Tibial artery (tissue), 4 donors: ENCODE measurements at regions not wholly inside any gene's neighbourhood (a gene's known extent, or its start where the extent isn't known, plus 50 kb on each side); places are given as distances from the start of the nearest gene placed in this dataset.

Source experiments
- DNase-seq, 2 donors: peaks; one replicate each; pipeline ENCODE4 v3.0.0-alpha.2; 2019
- H3K27ac ChIP-seq, 2 donors: fragments of 200-600 bp; sonication (generic) in 1 of 2; 1 replicate in 1 of 2; 2 replicates in 1 of 2; pipeline ENCODE4 v1.5.1; 2018 to 2019; ENCODE audit warnings: mild to moderate bottlenecking in 1 of 2
- H3K27me3 ChIP-seq, 2 donors: fragments of 200-600 bp; sonication (generic) in 1 of 2; one replicate each; pipeline versions ENCODE4 v1.5.1 to v1.6.0; 2016 to 2019
- H3K36me3 ChIP-seq, 3 donors: fragments of 200-600 bp; sonication (generic) in 2 of 3; one replicate each; pipeline ENCODE4 v1.5.1; 2016 to 2019; ENCODE audit warnings: mild to moderate bottlenecking in 2 of 3
- H3K4me1 ChIP-seq, 4 donors: fragments of 200-600 bp; sonication (generic) in 2 of 4; 1 replicate in 3 of 4; 2 replicates in 1 of 4; pipeline ENCODE4 v1.5.1; 2016 to 2019
- H3K4me3 ChIP-seq, 2 donors: fragments of 200-600 bp; sonication (generic) in 1 of 2; 1 replicate in 1 of 2; 2 replicates in 1 of 2; pipeline ENCODE4 v1.5.1; 2018 to 2019; ENCODE audit warnings: mild to moderate bottlenecking in 2 of 2
- H3K9me3 ChIP-seq, 3 donors: fragments of 200-600 bp; sonication (generic) in 1 of 3; one replicate each; pipeline ENCODE4 v1.5.1; 2016 to 2019
- intact Hi-C: fragments of 100-400 bp; cut with DNase I; formaldehyde crosslinking; loops from one replicate; pipeline ENCODE4 v1.15.0; 2023; ENCODE audit warnings: low total_unique reads
- TF ChIP-seq, protein P1 (sequence below), 2 experiments: fragments of 200-600 bp in 1 of 2; fragments of 450-650 bp in 1 of 2; IDR thresholded peaks; one replicate each; pipeline ENCODE4 v1.5.1; 2017 to 2019; ENCODE audit warnings: antibody characterized with exemption in 2 of 2, mild to moderate bottlenecking in 1 of 2, moderate library complexity in 1 of 2

DNA sequence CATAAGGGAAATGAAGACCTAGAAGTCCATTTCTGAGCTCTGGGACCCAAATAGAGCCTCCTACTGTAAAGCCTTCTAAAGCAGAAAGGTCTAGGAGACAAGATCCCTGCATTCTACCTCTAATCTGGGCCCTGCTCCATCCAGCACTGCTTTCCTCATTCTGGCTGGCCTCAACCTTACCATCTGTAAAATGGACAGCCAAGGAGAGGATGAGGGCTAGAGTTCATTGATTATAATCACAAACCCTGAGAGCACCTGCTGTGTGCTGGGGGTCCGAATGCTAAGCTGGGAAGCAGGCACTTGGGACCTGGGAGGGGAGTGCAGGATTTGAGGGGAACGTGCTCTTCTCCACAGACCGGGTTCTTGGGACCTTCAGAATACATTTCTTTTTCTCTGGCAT, 454.0 kb upstream of the ZMIZ1 start:
- Histone ChIP-seq H3K4me3 (no peak overlapping the region), H3K27me3 (no peaks in the 10 kb centered on the region), H3K9me3 (peaks cover 0 to 4% (median 0%) of the 10 kb centered on the region in 3 donors), H3K27ac (no peak overlapping the region), H3K4me1 (no peaks in the 10 kb centered on the region), H3K36me3 (no peaks in the 10 kb centered on the region)
- no peak for DNase-seq
- TF ChIP-seq, protein P1, sequence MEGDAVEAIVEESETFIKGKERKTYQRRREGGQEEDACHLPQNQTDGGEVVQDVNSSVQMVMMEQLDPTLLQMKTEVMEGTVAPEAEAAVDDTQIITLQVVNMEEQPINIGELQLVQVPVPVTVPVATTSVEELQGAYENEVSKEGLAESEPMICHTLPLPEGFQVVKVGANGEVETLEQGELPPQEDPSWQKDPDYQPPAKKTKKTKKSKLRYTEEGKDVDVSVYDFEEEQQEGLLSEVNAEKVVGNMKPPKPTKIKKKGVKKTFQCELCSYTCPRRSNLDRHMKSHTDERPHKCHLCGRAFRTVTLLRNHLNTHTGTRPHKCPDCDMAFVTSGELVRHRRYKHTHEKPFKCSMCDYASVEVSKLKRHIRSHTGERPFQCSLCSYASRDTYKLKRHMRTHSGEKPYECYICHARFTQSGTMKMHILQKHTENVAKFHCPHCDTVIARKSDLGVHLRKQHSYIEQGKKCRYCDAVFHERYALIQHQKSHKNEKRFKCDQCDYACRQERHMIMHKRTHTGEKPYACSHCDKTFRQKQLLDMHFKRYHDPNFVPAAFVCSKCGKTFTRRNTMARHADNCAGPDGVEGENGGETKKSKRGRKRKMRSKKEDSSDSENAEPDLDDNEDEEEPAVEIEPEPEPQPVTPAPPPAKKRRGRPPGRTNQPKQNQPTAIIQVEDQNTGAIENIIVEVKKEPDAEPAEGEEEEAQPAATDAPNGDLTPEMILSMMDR (IDR thresholded peaks at IDR 0.05) = no peak
- intact Hi-C loops = no loop called here

DNA sequence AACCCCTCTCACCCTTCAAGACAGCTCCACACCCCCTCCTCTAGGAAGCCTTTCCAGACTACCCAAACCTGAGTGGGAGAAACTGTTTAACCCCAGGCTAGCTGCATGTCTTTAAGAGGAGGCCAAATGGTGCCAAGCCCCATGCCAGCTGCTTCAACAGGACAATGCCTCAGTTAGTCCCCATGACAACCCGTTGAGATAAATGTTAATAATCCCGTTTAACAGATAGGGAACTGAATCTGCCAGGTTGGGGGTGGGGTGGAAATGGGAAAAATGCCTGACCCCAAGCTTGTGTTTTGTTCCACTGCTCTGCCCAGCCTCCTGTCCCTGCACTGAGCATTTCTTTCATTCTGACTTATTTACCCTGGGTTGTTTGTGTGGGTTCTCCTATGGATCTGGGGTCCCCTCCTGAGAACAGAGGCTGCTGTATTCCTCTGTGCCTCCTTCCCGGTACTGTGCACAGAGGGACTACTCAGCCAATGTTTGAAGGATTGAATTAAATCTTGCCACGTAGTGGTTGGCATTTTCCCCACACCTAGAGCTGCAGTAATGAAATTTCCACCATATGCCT, 452.6 kb upstream of the ZMIZ1 start:
- Histone ChIP-seq H3K9me3 (no peaks in the 10 kb centered on the region), H3K27me3 (no peaks in the 10 kb centered on the region), H3K27ac (no peak overlapping the region), H3K36me3 (no peaks in the 10 kb centered on the region), H3K4me1 (no peaks in the 10 kb centered on the region), H3K4me3 (no peak overlapping the region)
- intact Hi-C loops = no loop called here
- no peak for DNase-seq
- TF ChIP-seq, protein P1 (IDR thresholded peaks at IDR 0.05) = no peak

DNA sequence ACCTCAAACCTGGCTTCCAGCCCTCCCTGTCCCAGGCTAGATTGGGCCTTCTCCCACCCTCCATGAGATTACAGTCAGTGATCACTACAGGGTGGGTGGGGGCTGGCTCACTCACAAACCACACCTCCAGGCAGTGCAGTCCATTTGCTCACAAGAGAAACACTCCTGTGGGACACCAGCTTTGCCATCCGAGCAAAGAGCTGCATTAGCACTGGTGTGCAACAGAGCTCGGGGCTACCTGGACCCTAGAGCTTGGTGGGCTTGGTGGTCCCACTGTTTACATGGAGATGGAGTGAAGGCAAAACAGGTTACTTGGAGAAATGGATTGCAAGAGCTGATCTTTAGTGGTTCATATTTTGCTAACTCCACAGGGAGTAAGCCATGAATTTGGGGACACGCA, 451.7 kb upstream of the ZMIZ1 start:
- no peaks in the 10 kb centered on the region for H3K4me1 ChIP-seq
- TF ChIP-seq, protein P1 (IDR thresholded peaks at IDR 0.05) = no peak
- no peak overlapping the region for H3K27ac ChIP-seq
- no peaks in the 10 kb centered on the region for H3K36me3 ChIP-seq
- H3K4me3 ChIP-seq = no peak overlapping the region
- no peaks in the 10 kb centered on the region for H3K9me3 ChIP-seq
- DNase-seq = no peak
- H3K27me3 ChIP-seq = no peaks in the 10 kb centered on the region
- intact Hi-C loops = no loop called here

DNA sequence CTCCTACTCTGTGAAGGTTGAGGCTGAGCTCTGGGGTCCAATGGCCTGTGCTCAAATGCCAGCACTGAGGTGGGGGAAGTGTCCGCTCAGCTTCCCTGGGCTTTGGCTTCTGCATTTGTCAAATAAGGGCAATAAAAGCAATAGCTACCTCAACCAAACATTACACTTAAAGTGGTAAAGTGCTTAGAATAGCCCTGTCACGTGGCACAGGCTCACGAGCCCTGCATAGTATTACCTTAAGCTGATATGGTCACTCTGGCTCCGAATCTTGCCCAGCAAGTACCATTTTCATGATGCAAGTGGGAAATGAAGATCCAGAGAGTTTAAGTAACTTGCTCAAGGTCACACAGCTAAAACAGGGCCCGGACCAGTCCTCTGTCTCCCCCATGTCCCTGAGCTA, 451.1 kb upstream of the ZMIZ1 start:
- no peak overlapping the region for H3K4me3 ChIP-seq
- TF ChIP-seq, protein P1 (IDR thresholded peaks at IDR 0.05) = no peak
- no peak for DNase-seq
- no peaks in the 10 kb centered on the region for H3K9me3 ChIP-seq
- H3K27me3 ChIP-seq = no peaks in the 10 kb centered on the region
- intact Hi-C loops = no loop called here
- H3K4me1 ChIP-seq = no peaks in the 10 kb centered on the region
- no peak overlapping the region for H3K27ac ChIP-seq
- H3K36me3 ChIP-seq = no peaks in the 10 kb centered on the region

DNA sequence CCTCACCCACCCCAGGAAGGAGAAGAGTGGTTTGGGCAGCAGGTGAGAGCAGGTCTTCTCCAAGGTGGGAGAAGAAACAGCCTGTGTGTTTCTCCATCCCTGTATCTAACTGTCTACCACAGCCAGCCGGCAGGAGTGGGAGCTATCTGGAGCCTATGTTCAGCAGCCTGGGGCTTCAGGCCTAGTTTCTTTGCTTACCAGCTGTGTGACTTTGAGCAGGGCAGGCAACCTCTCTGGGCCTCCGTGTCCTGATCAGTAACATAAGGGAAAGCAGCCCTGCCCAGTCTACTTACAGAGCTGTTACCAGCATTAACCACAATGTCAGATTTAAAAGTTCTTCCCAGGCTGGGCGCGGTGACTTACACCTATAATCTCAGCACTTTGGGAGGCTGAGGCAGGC, 450.7 kb upstream of the ZMIZ1 start:
- intact Hi-C loops = no loop called here
- H3K9me3 ChIP-seq = no peaks in the 10 kb centered on the region
- no peak for DNase-seq
- H3K27me3 ChIP-seq = no peaks in the 10 kb centered on the region
- H3K4me1 ChIP-seq = no peaks in the 10 kb centered on the region
- H3K27ac ChIP-seq = no peak overlapping the region
- H3K4me3 ChIP-seq = no peak overlapping the region
- TF ChIP-seq, protein P1 (IDR thresholded peaks at IDR 0.05) = no peak
- no peaks in the 10 kb centered on the region for H3K36me3 ChIP-seq
